ENCODE measurements at regions not wholly inside any gene's neighbourhood (a gene's known extent, or its start where the extent isn't known, plus 50 kb on each side); places are given as distances from the start of the nearest gene placed in this dataset.

DNA sequence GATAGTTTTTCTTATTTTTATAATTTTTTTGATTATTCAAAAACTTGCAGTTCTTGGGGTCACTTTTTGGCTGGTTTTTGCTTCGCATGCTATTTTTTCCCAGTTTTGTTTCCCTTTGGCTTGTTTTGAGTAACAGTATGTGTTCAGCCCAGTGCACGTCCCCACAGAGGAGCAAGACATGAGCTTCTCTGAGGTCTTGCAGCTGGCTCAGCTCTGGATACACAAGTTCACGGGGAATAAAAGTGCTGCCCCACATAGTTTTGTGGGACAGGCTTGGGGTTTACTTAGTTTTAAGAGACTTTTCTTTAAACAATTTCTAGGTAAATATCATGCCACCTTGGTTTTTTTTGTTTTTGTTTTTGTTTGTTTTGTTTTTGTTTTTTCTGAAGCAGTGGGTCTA lies 297.8 kb upstream of the IRX1 start:
- H3K4me1 Mint-ChIP-seq = peaks cover 11% of the 10 kb centered on the region
- no peak for DNase-seq (ENCODE audit: low spot score)
- no peaks in the 10 kb centered on the region for H4K20me1 ChIP-seq (replicated peaks; ENCODE audit: insufficient read depth)

More for the DNA sequence above, 297.8 kb upstream of the IRX1 start:
- Histone ChIP-seq H3K36me3 (ENCODE audit: insufficient read depth) (no peaks in the 10 kb centered on the region), H3K79me2 (replicated peaks; ENCODE audit: insufficient read depth) (no peaks in the 10 kb centered on the region), H3K4me1 (ENCODE audit: insufficient read depth) (peaks cover 3% of the 10 kb centered on the region; the same call in 1 of the 2 replicates), H2AFZ (no peak overlapping the region), H3F3A (replicated peaks; ENCODE audit: low read depth) (no peaks in the 10 kb centered on the region), H3K27ac (ENCODE audit: low read depth) (no peak overlapping the region), H3K4me3 (no peak overlapping the region), H3K9me2 (ENCODE audit: insufficient read depth) (no peaks in the 10 kb centered on the region), H3K27me3 (ENCODE audit: insufficient read depth) (no peaks in the 10 kb centered on the region), H3K4me2 (no peak overlapping the region)
- Mint-ChIP-seq H3K27me3 (ENCODE audit: insufficient read depth, low read depth, poor library complexity) (peaks cover 5% of the 10 kb centered on the region), H3K4me3 (no peak overlapping the region), H3K36me3 (ENCODE audit: low read depth) (no peaks in the 10 kb centered on the region), H3K27ac (no peak overlapping the region), H3K9me3 (peaks cover 10% of the 10 kb centered on the region; the same call in 2 of the 3 replicates)
- TF ChIP-seq, protein P1, sequence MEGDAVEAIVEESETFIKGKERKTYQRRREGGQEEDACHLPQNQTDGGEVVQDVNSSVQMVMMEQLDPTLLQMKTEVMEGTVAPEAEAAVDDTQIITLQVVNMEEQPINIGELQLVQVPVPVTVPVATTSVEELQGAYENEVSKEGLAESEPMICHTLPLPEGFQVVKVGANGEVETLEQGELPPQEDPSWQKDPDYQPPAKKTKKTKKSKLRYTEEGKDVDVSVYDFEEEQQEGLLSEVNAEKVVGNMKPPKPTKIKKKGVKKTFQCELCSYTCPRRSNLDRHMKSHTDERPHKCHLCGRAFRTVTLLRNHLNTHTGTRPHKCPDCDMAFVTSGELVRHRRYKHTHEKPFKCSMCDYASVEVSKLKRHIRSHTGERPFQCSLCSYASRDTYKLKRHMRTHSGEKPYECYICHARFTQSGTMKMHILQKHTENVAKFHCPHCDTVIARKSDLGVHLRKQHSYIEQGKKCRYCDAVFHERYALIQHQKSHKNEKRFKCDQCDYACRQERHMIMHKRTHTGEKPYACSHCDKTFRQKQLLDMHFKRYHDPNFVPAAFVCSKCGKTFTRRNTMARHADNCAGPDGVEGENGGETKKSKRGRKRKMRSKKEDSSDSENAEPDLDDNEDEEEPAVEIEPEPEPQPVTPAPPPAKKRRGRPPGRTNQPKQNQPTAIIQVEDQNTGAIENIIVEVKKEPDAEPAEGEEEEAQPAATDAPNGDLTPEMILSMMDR (conservative IDR thresholded peaks at IDR 0.05; ENCODE audit: low read depth in 2 of 2) = no peak
- TF ChIP-seq JUNB (IDR thresholded peaks at IDR 0.05; ENCODE audit: unreplicated experiment) (no peak), EZH2phosphoT487 (IDR thresholded peaks at IDR 0.05; ENCODE audit: unreplicated experiment) (no peak), ZNF331 (CRISPR knock-in tag; IDR thresholded peaks at IDR 0.05; ENCODE audit: low read depth) (no peak), EZH2 (IDR thresholded peaks at IDR 0.05; ENCODE audit: low read depth, unreplicated experiment) (no peak), CREB1 (CRISPR knock-in tag; IDR thresholded peaks at IDR 0.05; ENCODE audit: low read depth) (no peak), NANOG (IDR thresholded peaks at IDR 0.05; ENCODE audit: borderline replicate concordance) (no peak)
- TF ChIP-seq, protein P2, sequence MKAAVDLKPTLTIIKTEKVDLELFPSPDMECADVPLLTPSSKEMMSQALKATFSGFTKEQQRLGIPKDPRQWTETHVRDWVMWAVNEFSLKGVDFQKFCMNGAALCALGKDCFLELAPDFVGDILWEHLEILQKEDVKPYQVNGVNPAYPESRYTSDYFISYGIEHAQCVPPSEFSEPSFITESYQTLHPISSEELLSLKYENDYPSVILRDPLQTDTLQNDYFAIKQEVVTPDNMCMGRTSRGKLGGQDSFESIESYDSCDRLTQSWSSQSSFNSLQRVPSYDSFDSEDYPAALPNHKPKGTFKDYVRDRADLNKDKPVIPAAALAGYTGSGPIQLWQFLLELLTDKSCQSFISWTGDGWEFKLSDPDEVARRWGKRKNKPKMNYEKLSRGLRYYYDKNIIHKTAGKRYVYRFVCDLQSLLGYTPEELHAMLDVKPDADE (IDR thresholded peaks at IDR 0.05) = no peak
- TF ChIP-seq, protein P3, sequence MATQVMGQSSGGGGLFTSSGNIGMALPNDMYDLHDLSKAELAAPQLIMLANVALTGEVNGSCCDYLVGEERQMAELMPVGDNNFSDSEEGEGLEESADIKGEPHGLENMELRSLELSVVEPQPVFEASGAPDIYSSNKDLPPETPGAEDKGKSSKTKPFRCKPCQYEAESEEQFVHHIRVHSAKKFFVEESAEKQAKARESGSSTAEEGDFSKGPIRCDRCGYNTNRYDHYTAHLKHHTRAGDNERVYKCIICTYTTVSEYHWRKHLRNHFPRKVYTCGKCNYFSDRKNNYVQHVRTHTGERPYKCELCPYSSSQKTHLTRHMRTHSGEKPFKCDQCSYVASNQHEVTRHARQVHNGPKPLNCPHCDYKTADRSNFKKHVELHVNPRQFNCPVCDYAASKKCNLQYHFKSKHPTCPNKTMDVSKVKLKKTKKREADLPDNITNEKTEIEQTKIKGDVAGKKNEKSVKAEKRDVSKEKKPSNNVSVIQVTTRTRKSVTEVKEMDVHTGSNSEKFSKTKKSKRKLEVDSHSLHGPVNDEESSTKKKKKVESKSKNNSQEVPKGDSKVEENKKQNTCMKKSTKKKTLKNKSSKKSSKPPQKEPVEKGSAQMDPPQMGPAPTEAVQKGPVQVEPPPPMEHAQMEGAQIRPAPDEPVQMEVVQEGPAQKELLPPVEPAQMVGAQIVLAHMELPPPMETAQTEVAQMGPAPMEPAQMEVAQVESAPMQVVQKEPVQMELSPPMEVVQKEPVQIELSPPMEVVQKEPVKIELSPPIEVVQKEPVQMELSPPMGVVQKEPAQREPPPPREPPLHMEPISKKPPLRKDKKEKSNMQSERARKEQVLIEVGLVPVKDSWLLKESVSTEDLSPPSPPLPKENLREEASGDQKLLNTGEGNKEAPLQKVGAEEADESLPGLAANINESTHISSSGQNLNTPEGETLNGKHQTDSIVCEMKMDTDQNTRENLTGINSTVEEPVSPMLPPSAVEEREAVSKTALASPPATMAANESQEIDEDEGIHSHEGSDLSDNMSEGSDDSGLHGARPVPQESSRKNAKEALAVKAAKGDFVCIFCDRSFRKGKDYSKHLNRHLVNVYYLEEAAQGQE (IDR thresholded peaks at IDR 0.05; ENCODE audit: unreplicated experiment) = no peak
- ATAC-seq = no peak
